LNCAP (cell line): ENCODE measurements at regions not wholly inside any gene's neighbourhood (a gene's known extent, or its start where the extent isn't known, plus 50 kb on each side); places are given as distances from the start of the nearest gene placed in this dataset.
A peak's percentile ranks its signal among the peaks of the same experiment; 100 is the strongest.

Experiments used
- TF ChIP-seq, protein P1 (sequence below): fragments of 450-650 bp; IDR thresholded peaks from 2 replicates; pipeline ENCODE4 v1.5.1; 2017; ENCODE audit warnings: mild to moderate bottlenecking

DNA sequence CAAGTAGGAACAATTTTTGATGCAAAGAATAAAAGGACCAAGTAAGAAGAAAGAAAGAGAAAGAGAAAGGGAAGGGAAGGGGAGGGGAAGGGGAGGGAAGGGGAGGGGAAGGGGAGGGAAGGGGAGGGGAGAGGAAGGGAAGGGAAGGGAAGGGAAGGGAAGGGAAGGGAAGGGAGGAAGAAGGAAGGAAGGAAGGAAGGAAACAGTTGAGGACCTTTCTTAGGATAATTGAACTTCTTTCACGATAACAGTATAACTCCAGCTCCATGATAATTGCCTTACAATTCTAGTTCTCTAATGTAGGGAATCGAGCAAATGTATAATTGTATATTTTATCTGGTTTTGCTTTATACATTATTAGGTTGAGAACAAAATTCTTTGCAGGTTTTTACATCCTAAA is 556.2 kb upstream of the PCDH10 start:
- TF ChIP-seq, protein P1, sequence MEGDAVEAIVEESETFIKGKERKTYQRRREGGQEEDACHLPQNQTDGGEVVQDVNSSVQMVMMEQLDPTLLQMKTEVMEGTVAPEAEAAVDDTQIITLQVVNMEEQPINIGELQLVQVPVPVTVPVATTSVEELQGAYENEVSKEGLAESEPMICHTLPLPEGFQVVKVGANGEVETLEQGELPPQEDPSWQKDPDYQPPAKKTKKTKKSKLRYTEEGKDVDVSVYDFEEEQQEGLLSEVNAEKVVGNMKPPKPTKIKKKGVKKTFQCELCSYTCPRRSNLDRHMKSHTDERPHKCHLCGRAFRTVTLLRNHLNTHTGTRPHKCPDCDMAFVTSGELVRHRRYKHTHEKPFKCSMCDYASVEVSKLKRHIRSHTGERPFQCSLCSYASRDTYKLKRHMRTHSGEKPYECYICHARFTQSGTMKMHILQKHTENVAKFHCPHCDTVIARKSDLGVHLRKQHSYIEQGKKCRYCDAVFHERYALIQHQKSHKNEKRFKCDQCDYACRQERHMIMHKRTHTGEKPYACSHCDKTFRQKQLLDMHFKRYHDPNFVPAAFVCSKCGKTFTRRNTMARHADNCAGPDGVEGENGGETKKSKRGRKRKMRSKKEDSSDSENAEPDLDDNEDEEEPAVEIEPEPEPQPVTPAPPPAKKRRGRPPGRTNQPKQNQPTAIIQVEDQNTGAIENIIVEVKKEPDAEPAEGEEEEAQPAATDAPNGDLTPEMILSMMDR, result no peak

DNA sequence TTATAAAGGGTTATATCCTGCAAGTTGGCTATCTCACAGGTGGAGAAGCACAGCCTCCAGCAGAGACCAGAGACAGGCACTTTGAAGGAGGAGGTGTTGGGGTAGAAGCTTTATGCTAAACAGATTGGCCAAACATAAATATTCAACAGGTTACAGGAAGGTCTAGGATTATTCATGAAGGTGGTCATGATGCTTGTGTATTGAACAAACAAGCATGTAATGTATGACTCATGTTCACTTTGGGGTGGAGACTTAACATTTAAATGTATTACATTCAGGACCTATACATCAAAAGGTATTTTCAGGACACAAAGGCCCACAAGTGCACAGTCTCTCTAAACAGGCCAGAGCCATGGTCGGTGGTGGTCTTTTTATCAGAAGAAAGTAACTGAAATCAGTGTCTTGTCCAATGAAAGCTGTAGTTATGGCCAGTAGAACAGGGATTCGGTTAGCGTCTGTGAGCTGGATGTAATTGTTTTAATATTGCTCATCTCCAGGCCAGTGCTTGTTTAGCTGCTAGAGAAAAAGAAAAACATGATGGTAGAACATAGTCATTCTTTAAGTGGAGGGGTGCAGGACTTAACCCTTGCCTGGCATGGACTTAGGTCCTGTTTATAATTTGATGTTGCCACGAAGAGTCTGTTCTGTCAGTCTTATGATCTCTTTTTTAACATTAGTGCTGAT is 555.2 kb upstream of the PCDH10 start:
- TF ChIP-seq, protein P1, result no peak

DNA sequence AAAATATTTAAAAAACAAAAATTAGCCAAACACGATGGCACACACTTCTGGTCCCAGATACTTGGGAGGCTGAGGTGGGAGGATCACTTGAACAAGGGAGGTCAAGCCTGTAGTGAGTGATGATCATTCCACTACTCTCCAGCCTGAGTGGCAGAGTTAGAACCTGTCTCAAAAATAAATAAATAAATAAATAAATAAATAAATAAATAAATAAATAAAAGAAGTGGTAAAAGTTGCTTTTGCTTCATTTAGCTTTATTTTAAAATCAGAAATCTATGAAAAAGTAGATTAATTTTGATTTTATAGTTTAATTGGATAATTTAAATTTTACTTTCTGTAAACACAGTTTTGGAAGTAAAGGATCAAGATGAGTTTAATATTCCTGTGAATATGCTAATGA is 552.9 kb upstream of the PCDH10 start:
- TF ChIP-seq, protein P1, result no peak

DNA sequence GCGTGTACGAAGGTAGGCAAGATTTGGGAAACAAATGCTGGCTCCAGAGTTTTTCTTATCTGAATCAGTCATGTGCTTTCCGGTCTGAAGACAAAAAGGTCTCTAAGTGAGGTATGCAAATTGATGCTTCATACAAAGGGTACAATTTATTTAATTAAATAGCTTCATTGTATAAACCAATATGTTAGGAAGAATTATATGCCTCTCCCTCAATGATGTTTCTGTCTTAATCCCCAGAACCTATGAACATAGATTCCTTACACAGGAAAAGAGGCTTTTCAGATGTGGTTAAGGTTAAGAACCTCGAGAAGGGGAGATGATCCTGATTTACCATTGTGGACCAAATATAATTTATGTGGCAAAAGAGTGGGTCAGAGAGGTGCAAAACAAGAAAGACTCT is 543.5 kb upstream of the PCDH10 start:
- TF ChIP-seq, protein P1, result no peak

DNA sequence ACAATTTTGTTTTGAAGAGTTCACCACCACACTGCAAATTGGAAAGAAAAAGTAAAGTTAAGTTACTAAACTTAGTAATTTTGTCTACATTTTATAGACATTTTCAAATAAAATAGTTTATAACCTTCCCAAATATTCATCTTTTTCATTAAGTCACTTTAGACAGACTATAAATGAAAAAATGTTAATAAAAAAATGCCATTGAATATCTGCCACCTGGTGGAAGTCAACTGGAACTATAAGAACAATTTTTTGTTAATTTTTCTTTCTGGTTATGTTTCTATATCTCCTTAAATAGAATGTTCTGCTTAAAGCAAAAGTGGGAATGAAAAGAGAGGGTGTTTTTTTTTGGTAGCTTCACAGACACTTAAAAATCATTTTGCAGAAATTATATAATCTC is 534.4 kb upstream of the PCDH10 start:
- TF ChIP-seq, protein P1, result peak; percentile 53

DNA sequence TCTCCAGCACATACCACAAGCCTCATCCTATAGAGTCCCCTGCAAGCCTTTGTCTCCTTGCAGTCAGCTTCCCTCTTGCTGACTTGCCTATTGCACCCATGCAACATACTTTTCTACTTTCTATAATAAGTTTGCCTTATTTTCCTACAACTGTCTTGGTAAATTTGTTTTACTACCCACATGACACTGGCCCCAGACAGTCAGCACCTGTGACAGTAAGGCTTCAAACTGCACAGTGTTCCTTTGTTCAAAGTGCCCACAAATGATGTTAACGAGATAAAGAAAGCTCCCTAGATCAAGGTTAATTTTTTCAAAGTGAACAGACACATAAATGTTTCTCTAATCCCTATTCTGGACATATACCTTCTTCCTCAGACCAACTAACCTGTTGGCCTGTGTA is 529.1 kb upstream of the PCDH10 start:
- TF ChIP-seq, protein P1, result no peak

DNA sequence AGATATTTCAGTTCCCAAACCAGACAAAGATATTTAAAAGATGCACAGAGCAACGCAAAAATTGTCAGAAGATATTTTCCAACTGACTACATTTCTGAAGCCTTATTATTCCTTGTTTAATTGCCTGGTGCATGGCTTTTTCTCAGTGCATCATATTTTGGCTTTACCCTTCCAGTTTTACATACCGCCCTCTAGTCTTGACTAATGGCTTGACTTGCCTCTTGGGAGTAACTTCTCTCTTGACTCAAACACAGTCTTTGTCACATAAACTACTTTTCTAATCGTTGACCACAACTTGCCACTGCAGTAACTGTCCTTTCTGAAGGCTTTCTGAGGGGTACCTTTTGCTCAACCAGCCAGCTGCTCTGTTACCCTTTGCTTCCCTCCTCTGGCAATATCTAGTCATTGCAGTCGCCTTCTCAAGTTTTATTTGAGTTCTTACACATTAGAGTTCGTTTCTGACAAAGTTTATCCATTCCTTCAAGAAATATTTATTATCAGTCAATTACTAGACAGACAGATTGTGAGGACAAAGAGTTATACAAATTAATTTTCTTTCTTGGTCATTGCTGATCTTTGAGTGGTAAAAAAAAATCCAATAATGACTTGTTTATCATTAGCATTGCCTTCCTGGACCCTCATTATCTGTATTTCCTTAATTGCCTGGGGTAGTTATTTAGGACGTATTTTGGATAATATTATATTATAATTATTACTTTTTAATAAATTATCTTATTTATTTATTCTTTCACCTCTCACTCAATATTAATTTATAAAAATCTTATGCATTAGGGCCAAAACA is 506.9 kb upstream of the PCDH10 start:
- TF ChIP-seq, protein P1, result peak; percentile 82
